ENCODE measurements at regions not wholly inside any gene's neighbourhood (a gene's known extent, or its start where the extent isn't known, plus 50 kb on each side); places are given as distances from the start of the nearest gene placed in this dataset.

GRCh38 chr4:19005211-19005610, 983.7 kb upstream of the LCORL start:
- no peak for DNase-seq

GRCh38 chr4:19002170-19002569, 980.6 kb upstream of the LCORL start:
- no peak for DNase-seq

DNA sequence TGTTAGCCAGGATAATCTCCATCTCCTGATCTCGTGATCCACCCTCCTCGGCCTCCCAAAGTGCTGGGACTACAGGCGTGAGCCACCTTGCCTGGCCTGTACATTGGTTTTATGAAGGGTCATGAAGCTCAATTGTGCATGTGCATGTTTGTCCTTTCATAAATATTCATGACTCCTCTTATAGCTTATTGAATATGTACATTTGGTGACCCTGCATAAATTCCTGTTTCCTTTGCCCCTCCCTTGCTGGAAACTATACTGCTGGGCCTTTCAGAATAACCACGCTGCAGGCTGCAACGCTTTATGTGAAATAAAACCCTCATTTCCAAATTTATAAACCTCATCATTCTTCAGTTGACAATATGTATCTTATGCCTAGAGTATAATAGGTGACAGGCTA, 978.0 kb upstream of the LCORL start:
- DNase-seq = no peak

DNA sequence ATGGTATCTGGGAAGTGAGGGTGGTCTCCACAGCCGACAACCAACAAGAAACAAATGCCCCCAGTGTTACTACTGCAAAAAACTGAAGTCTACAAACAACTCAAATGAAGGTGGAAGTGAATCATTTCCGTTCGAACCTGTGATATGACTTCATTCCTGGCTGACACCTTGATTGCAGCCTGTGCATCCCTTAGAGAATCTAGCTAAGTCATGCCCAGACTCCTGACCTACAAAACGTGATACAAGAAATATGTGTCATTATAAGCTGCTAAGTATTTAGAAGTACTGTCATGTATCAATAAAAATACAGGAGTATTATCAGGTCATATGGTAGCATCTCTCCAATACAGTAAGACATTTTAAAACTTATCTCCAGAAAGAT, 959.7 kb upstream of the LCORL start:
- DNase-seq = no peak

DNA sequence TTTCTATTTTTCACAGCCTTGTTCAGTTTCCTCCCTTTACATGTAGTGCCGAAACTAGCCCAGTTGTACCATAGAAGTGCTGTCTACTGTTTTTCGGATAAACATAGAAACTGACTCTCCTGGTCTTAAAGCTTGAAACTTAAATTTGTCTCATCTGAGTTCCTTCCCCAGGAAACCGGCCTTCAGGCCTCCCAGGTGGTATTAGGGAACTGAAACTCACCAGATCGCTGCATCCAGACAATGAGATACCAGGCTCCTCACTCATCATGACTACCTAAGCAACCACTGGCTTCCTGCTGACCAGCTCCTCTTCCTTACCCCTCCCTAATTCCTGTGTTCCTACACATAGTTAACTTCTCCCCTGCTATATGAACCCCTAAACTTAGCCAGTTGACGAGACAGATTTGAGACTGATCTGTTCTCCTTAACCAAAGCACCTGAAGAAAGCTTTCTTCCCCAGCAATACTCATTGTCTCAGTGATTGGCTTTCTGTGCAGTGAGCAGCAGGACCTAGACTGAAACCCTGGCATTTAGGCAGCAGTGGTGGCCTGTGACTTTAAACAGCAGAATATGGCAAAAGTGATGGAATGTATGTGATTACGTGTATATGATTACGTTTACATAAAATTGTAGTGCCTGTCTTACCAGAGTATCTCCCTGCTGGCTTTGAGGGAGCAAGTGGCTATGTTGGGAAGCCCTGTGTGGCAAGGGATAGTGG, 959.1 kb upstream of the LCORL start:
- no peak for DNase-seq

DNA sequence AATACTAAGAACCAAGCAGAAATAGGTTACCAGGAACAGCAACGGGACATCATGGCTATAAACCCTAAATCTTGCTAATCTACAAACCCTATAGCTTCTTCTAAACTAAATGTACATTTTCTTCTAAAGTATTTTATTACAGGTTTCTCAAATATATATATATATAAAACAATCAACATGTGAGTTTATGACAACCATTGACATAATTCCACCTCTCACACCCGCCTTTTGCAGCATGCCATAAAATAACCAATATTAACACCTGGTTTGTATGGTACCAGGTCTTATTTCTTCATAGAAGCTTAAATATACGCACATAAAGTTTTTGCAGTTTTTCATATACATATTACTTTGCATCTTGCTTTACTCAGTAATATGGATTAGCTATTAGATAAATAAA, 955.3 kb upstream of the LCORL start:
- DNase-seq = no peak

- DNase-seq = no peak
These were observed 954.6 kb upstream of the LCORL start for GRCh38 chr4:18975916-18976808.

DNA sequence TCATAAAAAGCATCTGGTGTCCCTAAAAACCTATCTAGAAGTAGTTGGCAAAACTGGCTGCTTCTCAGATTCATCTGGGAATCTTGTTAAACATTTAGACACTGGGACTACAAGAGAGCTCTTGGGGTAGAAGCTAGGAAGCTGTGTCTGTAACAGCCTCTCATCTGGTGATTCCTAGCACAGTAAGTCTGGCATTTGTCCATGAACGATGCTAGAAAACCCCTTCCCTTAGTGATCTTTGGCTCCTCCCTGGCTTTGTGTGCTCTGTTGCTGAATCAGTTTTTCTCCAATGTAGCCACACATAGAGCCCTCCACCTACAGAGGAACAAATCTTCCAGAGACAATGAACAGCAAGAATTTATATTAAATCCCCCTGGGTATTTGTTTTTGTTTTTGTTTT, 951.7 kb upstream of the LCORL start:
- no peak for DNase-seq

- DNase-seq = no peak
These were observed 940.3 kb upstream of the LCORL start for GRCh38 chr4:18961879-18962278.

DNA sequence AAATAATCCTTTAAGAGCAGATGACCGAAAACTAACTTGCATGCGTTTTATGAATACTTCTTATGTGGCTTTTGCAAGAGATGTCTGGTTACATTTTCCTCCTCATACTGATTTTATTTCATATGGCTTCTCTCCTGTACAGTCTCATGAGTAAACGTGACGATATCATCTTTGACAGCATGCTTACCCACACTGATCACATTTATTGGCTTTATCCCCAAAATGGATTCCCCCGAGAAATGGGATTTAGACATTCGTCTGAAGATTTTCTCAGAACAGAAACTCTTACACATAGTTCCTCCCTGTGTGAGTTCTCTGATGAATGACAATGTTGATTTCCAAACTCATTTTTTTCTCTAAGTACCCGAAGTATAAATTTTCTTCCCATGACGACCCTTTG, 939.7 kb upstream of the LCORL start:
- no peak for DNase-seq

- no peak for DNase-seq
These were observed 936.2 kb upstream of the LCORL start for GRCh38 chr4:18957716-18958115.

DNA sequence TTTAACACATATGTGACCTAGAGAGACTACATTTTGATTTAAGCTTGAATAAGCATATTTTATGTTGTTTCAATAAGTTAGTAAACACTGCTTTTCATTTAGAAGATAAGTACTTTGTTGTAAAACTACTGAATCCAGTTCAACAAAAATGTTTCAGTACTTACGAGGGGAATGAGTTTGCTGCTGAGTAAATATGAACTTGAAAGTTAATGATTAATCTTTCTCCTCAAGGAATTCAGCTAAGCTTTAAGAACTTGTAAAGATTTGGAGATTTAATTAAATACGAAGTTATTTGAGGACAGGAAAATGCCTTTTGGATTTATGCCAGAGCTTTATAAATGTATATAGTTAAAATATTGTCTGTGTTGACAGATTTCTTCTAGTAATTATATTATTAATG, 933.0 kb upstream of the LCORL start:
- DNase-seq = no peak

GRCh38 chr4:18953613-18954012, 932.1 kb upstream of the LCORL start:
- no peak for DNase-seq

DNA sequence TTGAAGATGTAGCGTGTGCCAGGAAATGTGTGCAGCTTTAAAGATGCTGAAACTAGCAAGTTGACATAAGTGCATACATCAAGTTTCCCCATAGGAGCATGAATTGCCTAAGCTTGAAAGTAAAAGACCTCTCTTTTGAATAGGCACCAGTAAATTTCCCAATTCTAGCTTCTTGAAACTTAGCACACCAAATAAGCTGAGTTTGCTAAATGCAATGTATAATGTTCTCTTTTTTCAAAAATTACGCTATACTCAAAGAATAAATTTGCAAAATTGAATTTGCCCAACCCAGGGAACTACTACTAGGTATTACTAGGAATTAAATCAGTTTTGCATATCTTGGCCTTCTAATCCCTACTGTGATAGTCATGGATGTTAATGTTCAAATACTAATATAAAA, 923.9 kb upstream of the LCORL start:
- DNase-seq = no peak

GRCh38 chr4:18942874-18943273, 921.3 kb upstream of the LCORL start:
- no peak for DNase-seq

DNA sequence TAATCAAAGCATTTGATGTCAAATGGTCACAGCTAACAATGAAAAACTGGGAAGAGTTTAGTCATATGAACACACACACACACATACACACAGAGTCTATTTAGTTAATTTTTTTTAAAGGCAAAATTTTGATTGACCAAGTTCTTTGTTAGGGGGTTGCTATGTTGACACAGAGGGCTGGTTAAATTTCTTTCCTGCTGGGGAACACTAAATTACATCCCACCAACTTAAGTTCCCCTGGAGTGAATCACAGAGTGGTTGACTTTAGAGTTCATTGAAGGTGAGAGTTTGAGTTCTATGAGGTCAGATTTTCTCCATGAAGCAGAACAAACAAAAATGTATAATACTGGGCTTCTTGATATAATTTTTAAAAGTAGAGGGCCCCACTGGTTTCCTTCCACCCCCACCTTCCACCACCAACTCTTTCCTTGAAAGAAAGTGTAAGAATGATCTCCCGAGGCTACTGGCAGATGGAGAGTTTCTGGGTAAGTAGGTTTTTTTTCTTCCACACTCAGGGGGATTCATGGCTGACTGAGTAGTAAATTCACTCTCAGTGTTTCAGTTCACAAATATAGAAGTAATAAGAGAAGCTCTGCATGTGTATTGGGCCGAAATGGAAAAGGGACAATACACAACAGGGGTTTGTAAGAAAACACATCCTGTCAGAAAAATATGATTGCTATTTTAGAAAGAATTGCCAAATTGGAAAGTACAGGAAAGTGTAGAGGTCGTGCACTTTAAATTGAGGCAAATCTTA, 917.0 kb upstream of the LCORL start:
- DNase-seq = no peak

DNA sequence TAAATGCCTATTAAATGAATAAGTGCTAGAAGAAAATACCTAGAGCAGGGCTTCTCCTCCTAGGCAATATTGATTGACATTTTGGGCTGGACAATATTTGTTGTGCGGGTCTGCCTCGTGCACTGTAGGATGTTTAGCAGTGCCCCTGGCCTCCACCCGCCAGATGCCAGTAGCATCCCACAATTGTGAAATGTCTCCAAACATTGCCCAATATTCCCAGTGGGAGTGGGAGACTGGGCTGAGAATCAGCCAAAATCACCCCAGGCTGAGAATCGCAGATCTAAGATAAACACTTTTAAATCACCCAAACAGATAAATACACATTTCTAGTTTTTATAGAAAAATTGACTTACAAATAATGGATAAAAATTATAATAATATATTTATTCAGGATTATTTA, 916.2 kb upstream of the LCORL start:
- DNase-seq = no peak

GRCh38 chr4:18937080-18937479, 915.5 kb upstream of the LCORL start:
- no peak for DNase-seq

GRCh38 chr4:18935659-18936345, 914.2 kb upstream of the LCORL start:
- DNase-seq = no peak

DNA sequence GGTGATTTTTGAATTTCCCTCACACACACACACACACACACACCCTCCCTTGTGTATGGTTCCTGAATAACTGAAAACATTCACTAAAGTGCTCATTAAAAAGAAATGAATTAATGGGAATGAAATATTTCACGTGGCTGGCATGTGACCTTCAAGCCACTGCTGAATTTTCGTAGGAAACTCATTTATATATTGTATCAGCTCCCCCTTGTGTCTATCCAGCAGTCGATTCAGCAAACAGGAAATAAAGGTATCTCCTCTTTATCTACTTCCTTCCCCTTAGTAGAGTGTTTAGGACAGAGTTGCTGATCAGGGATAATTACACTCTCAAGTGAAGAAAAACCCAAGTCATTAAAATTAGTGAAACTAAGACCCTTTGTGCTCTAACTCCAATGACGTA, 912.6 kb upstream of the LCORL start:
- no peak for DNase-seq

DNA sequence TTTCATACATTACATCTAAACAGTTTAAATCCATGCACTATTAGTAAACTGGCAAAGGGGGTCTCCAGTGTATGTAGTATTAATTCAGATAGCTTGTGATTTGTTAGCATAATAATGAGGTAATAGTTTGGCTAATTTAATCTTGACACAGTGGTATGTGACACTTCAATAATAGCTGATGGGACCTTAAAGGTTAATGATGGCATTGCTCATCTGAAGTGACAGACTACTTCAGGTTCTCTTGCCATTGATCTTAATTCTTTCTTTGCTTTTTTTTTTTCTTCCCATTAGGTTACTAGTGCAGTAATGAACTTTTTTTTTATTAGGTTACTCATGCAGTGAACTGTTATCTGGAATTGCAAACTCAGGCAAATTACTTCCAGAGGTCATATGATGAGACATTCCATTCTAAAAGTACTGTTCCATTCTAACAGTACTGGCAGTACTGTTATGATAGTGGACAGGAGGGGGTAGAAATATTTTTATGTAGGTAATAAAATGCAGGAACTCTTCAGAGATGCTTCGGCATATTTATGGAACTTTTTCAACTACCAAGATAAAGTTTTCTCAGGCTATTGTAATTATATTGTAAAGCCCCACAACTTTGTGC, 911.3 kb upstream of the LCORL start:
- no peak for DNase-seq

DNA sequence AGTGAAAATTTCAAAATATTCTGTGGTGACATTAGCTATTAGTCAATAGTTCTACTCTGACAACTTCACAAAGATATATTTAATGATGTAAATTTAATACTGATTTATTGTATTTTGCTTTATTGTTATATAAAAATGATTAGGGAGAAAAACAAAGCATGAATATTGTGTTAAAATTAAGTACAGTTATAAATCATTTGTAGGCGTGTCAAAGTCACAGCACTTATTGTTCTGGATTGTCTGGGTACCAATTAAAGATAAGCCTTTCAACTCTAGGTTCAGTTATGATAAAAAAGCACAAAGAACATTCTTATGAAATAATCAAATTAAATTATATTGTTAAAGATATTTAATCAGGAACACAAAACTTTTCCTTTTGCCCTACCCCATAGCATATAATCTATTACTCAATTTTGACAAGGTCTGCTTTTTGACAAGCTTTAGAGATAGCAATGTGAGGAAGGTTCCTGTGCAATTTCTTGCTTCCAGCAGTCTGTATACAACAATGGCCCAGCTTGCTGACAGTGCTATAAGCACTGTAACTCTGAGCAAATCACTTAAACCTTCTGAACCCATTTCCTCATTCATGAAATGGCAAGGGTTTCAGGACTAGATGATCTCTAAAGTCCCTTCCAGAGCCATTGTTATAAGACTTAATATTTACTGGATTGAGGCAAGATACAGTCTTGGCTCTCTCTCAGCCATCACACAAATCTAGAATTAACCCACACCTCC, 910.3 kb upstream of the LCORL start:
- no peak for DNase-seq

Measured in right forelimb (tissue), 1 donor.